Psoas muscle (tissue), 7 donors: ENCODE measurements at regions not wholly inside any gene's neighbourhood (a gene's known extent, or its start where the extent isn't known, plus 50 kb on each side); places are given as distances from the start of the nearest gene placed in this dataset.

Experiments used
- ATAC-seq, 4 donors: fragments of 200-7000 bp; cut with Tn5 transposase; one replicate each; pipeline ENCODE4 v1.9.1; 2020; ENCODE audit warnings: moderate library complexity in 3 of 4, mild to moderate bottlenecking in 2 of 4
- DNase-seq, 2 donors: peaks; one replicate each; pipeline ENCODE4 v3.0.0-alpha.2; 2020
- H3K27ac ChIP-seq: fragments of 200-600 bp; one replicate; pipeline ENCODE4 v1.8.0; 2022
- H3K27me3 ChIP-seq, 3 donors: fragments of 200-600 bp in 1 of 3; one replicate each; pipeline versions ENCODE4 v1.6.1 to v1.8.0; 2013 to 2022; ENCODE audit warnings: low read length in 2 of 3, mild to moderate bottlenecking in 2 of 3, moderate library complexity in 1 of 3; ENCODE audit not compliant: insufficient read depth in 3 of 3
- H3K36me3 ChIP-seq, 2 donors: fragments of 200-600 bp in 1 of 2; one replicate each; pipeline versions ENCODE4 v1.6.1 to v1.8.0; 2013 to 2022; ENCODE audit warnings: low read depth in 1 of 2, mild to moderate bottlenecking in 1 of 2, moderate library complexity in 1 of 2; ENCODE audit not compliant: insufficient read depth in 1 of 2
- H3K4me1 ChIP-seq: fragments of 200-600 bp; one replicate; pipeline ENCODE4 v1.8.0; 2022
- H3K4me3 ChIP-seq: fragments of 200-600 bp; one replicate; pipeline ENCODE4 v1.8.0; 2022; ENCODE audit warnings: mild to moderate bottlenecking
- H3K9me3 ChIP-seq: fragments of 200-600 bp; one replicate; pipeline ENCODE4 v1.8.0; 2022
- WGBS, 3 donors: extraction: QIAGEN DNeasy Blood & Tissue Kit; methylation state at CpG; one replicate each; pipeline versions ENCODE4 v1.1.6 to v1.1.7; 2013; 5-methylcytosine and 5-hydroxymethylcytosine counted together
- intact Hi-C, 2 donors: fragments of 100-400 bp; cut with DNase I; formaldehyde crosslinking; loops; one replicate each; pipeline versions ENCODE4 v1.11.0 to v1.14.2; 2022
- TF ChIP-seq, protein P1 (sequence below): fragments of 200-600 bp; IDR thresholded peaks from one replicate; pipeline ENCODE4 v1.8.0; 2022; ENCODE audit warnings: antibody characterized with exemption
- donor health status: healthy with polysubstance abuse.
- donor health status: DM: no; HTN: no; CAD: no; lungs with moderate emphysema.
- donor health status: Bipolar disorder and iron deficiency.
- donor health status: healthy.
- donor health status: DM: yes; HTN: yes; CAD: no.
- donor health status: DM: no; HTN: no; CAD: no.
- donor health status: DM: yes; HTN: yes; CAD: no.

DNA sequence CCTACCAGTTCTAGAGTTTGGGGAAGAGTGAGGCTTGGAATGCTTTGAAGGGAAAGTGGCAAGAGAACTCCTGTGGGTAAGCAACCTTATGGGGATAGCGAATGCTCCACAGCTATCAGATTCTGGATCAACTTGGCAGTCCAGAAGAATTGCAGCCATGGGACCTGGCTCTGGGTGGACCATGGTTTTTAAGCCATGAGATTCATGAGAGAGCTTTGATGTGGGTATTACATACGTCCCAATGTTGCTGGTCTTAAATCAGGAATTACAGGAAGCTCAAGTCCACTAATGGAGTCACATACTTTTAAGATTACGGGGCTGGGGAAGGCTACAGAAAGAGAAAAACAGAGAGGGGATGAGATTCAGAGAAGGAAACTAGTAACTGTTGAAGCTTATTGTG, 142.5 kb upstream of the ELAC2 start:
- Histone ChIP-seq H3K27ac (no peak overlapping the region), H3K4me3 (no peak overlapping the region), H3K4me1 (no peaks in the 10 kb centered on the region), H3K27me3 (no peaks in the 10 kb centered on the region), H3K36me3 (no peaks in the 10 kb centered on the region), H3K9me3 (no peaks in the 10 kb centered on the region)
- intact Hi-C loops = no loop called here
- TF ChIP-seq, protein P1, sequence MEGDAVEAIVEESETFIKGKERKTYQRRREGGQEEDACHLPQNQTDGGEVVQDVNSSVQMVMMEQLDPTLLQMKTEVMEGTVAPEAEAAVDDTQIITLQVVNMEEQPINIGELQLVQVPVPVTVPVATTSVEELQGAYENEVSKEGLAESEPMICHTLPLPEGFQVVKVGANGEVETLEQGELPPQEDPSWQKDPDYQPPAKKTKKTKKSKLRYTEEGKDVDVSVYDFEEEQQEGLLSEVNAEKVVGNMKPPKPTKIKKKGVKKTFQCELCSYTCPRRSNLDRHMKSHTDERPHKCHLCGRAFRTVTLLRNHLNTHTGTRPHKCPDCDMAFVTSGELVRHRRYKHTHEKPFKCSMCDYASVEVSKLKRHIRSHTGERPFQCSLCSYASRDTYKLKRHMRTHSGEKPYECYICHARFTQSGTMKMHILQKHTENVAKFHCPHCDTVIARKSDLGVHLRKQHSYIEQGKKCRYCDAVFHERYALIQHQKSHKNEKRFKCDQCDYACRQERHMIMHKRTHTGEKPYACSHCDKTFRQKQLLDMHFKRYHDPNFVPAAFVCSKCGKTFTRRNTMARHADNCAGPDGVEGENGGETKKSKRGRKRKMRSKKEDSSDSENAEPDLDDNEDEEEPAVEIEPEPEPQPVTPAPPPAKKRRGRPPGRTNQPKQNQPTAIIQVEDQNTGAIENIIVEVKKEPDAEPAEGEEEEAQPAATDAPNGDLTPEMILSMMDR = no peak
- WGBS, 3 donors = 60 to 68% (median 66%) methylated on average over 3 of the region's 3 CpGs
- DNase-seq (no peak), ATAC-seq (no peak)

DNA sequence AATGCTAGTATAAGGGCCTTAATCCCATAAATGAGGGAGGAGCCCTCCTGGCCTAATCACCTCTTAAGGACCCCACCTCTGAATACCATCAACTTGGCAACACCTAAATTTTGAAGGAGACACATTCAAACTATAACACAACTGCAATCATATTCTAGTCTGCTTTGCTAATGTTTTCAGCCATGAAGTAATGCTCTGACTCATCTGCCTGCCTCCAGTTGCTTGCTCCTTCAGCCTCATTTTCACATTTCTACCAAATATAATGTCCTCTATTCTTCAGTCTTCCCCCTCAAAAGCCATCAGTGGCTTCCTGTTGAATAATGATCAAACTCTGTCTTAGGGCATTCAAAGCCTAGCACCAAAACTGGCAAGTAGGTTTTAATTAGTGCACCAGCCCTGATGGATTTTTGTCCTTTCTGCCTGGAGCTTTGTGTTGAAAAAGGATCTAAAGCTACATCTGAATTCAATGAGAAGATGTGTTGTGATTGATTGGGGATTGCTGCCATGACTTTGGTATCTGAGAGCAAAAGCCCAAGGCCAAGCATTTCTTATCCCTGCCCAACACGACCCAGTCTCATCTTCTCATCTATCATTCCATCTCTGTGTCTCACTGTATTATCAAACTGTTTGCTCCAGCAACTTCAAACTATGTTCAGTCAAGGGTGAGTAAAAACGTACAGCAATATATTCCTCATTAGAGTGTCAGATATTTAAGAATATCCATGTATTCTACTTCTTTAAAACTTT, 140.8 kb upstream of the ELAC2 start:
- Histone ChIP-seq H3K27me3 (no peaks in the 10 kb centered on the region), H3K4me1 (no peaks in the 10 kb centered on the region), H3K4me3 (no peak overlapping the region), H3K9me3 (no peaks in the 10 kb centered on the region), H3K27ac (no peak overlapping the region), H3K36me3 (no peaks in the 10 kb centered on the region)
- TF ChIP-seq, protein P1 = no peak
- WGBS, 3 donors = 52 to 67% (median 57%) methylated on average over 2 of the region's 2 CpGs
- intact Hi-C loops = loop anchor here in 1 of 2 donors (10.0 kb wide), 1 partner anchor 56 kb away; no protein-coding TSS in a partner anchor
- ATAC-seq (no peak), DNase-seq (no peak)

DNA sequence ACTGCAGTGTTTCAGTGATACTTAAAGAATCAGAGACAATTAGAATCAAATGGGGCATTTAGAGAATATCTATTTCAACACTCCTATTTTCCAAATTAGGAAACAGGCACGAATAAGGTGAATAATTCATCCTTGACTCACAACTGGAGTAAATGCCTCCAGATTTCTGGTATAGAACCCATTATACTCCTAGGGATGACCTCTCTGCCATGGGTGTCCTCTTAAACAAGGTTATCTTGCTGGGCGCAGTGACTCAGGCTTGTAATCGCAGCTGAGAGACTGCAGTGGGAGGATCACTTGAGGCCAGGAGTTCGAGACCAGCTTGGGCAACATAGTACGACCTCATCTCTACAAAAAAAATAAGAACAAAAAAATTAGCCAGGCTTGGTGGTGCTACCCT, 139.8 kb upstream of the ELAC2 start:
- no peak overlapping the region for H3K27ac ChIP-seq
- TF ChIP-seq, protein P1 = no peak
- no peaks in the 10 kb centered on the region for H3K9me3 ChIP-seq
- H3K4me1 ChIP-seq = no peaks in the 10 kb centered on the region
- no peak for DNase-seq
- no peak for ATAC-seq
- WGBS, 3 donors = 83 to 87% (median 85%) methylated on average over 5 of the region's 5 CpGs
- H3K36me3 ChIP-seq = no peaks in the 10 kb centered on the region
- intact Hi-C loops = loop anchor here in 1 of 2 donors (10.0 kb wide), 1 partner anchor 57 kb away; no protein-coding TSS in a partner anchor
- no peak overlapping the region for H3K4me3 ChIP-seq
- H3K27me3 ChIP-seq = no peaks in the 10 kb centered on the region

DNA sequence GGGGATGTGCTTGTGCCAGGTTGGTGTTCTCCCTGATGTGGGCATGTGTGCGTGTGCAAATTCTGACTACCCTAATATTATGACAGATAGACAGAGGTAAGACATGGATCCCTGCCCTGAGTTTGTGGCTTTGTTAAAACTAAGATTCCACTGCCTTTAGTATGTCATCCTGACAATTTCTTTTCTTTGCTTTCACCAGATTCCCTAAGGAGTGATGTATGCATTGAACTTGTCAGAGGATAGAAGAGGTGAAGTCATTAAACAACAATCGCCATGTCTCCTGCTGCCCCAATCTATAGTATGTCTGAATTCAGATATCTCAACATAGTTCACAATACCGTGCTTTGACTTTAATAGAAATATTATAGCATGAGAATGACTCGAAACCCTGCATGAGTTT, 137.1 kb upstream of the ELAC2 start:
- no peaks in the 10 kb centered on the region for H3K9me3 ChIP-seq
- ATAC-seq (no peak), DNase-seq (no peak)
- no peak overlapping the region for H3K27ac ChIP-seq
- WGBS, 3 donors = 83 to 87% (median 86%) methylated on average over 4 of the region's 4 CpGs
- no peaks in the 10 kb centered on the region for H3K4me1 ChIP-seq
- no peaks in the 10 kb centered on the region for H3K36me3 ChIP-seq
- intact Hi-C loops = loop anchor here in 1 of 2 donors (10.0 kb wide), 1 partner anchor 60 kb away; no protein-coding TSS in a partner anchor
- no peaks in the 10 kb centered on the region for H3K27me3 ChIP-seq
- H3K4me3 ChIP-seq = no peak overlapping the region
- TF ChIP-seq, protein P1 = no peak
